OCI-LY7 (cell line): ENCODE measurements at regions not wholly inside any gene's neighbourhood (a gene's known extent, or its start where the extent isn't known, plus 50 kb on each side); places are given as distances from the start of the nearest gene placed in this dataset.
A peak's percentile ranks its signal among the peaks of the same experiment; 100 is the strongest.

ENCODE experiments used
- BruUV-seq: library from RNA; stranded (reverse); fragments of 400-500 nt; replicated peaks from 2 replicates; lab custom pipeline; 2021; lab: Mats Ljungman, UMichigan
- CTCF ChIA-PET: fragments of 300-600 bp; sonication (Branson Sonifier 250); formaldehyde crosslinking; loops from one replicate; lab custom pipeline; 2022; ENCODE audit warnings: antibody characterized with exemption; ENCODE audit not compliant: unreplicated experiment; lab: Charles Lee
- POLR2A ChIA-PET: fragments of 300-600 bp; sonication (Branson Sonifier 250); formaldehyde crosslinking; loops from one replicate; lab custom pipeline; 2022; ENCODE audit warnings: antibody characterized with exemption; lab: Charles Lee
- DNase-seq: peaks from one replicate; pipeline ENCODE4 v3.0.0-alpha.2; 2015; ENCODE audit warnings: low spot score
- H2AFZ ChIP-seq: fragments of 200-600 bp; sonication (generic), shearing (Covaris generic); 2 replicates; pipeline ENCODE4 v1.6.1; 2014; ENCODE audit warnings: mild to moderate bottlenecking, antibody characterized with exemption, low read length, moderate library complexity
- H3K27ac ChIP-seq: fragments of 200-600 bp; sonication (generic); 2 replicates; pipeline ENCODE4 v1.5.1; 2014; ENCODE audit warnings: mixed run types, low read depth, mild to moderate bottlenecking, moderate library complexity, low read length, inconsistent platforms; ENCODE audit not compliant: poor library complexity, severe bottlenecking
- H3K36me3 ChIP-seq: fragments of 200-600 bp; sonication (generic); 2 replicates; pipeline ENCODE4 v1.6.1; 2014; ENCODE audit warnings: mild to moderate bottlenecking, antibody characterized with exemption, low read length, moderate library complexity, mixed read lengths; ENCODE audit not compliant: insufficient read depth
- H3K4me1 ChIP-seq: fragments of 200-600 bp; sonication (generic); 2 replicates; pipeline ENCODE4 v1.5.1; 2014; ENCODE audit warnings: mild to moderate bottlenecking, low read length; ENCODE audit not compliant: insufficient read depth, poor library complexity, severe bottlenecking
- H3K4me2 ChIP-seq: fragments of 200-600 bp; sonication (generic); 2 replicates; pipeline ENCODE4 v1.6.1; 2014; ENCODE audit warnings: mild to moderate bottlenecking, low read length
- H3K4me3 ChIP-seq: fragments of 200-600 bp; sonication (generic); 2 replicates; pipeline ENCODE4 v1.5.1; 2014; ENCODE audit warnings: mild to moderate bottlenecking, low read depth, low read length; ENCODE audit not compliant: poor library complexity, severe bottlenecking
- H3K79me2 ChIP-seq: fragments of 200-600 bp; sonication (generic); 2 replicates; pipeline ENCODE4 v1.6.1; 2016; ENCODE audit warnings: low read depth, mild to moderate bottlenecking, low read length, moderate library complexity, mixed read lengths; ENCODE audit not compliant: insufficient read depth
- H3K9me2 ChIP-seq: fragments of 200-600 bp; sonication (generic); 2 replicates; pipeline ENCODE4 v1.6.1; 2016; ENCODE audit warnings: mild to moderate bottlenecking, low read length, mixed read lengths; ENCODE audit not compliant: insufficient read depth
- H3K9me3 ChIP-seq: fragments of 200-600 bp; sonication (generic); 2 replicates; pipeline ENCODE4 v1.6.1; 2014; ENCODE audit warnings: mild to moderate bottlenecking, mixed run types, low read length, mixed read lengths
- H4K20me1 ChIP-seq: fragments of 200-600 bp; sonication (generic); 2 replicates; pipeline ENCODE4 v1.6.1; 2014; ENCODE audit warnings: mild to moderate bottlenecking, antibody characterized with exemption, low read length, moderate library complexity, mixed read lengths; ENCODE audit not compliant: insufficient read depth
- EZH2phosphoT487 ChIP-seq: fragments of 200-600 bp; sonication (generic); IDR thresholded peaks from 2 replicates; pipeline ENCODE4 v1.6.1; 2018; ENCODE audit warnings: low read depth, borderline replicate concordance, mild to moderate bottlenecking, mixed run types, antibody characterized with exemption, low read length, moderate library complexity, mixed read lengths
- intact Hi-C: fragments of 100-400 bp; cut with micrococcal nuclease; formaldehyde crosslinking; loops from one replicate; pipeline ENCODE4 v1.10.0; 2022; ENCODE audit not compliant: unreplicated experiment
- TF ChIP-seq, protein P1 (sequence below): fragments of 200-600 bp; sonication (generic); conservative IDR thresholded peaks from 2 replicates; pipeline ENCODE4 v1.5.1; 2014; ENCODE audit warnings: mild to moderate bottlenecking, antibody characterized with exemption, low read length, moderate library complexity, mixed read lengths

DNA sequence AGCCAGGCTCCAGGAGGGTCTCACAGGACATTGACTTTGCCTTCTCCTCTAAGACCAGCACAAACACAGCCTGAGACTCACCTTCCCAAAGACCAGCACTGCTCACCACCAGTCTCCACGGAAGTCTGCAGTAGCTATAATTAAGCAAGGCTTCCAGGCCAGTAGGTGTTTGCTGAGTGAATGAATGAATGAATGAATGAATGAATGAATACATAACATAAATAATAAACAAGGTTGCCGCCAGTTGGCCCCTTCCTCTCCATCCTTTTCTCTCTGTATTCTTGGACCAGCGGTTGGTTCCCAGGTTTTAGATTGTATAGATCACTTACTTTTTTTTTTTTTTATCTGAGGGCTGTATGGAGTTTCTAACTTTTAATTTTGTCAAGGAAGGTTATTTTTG, 222.4 kb upstream of the ID2 start:
- peaks cover 25% of the 10 kb centered on the region for H3K4me1 ChIP-seq
- no peak for DNase-seq
- TF ChIP-seq, protein P1, sequence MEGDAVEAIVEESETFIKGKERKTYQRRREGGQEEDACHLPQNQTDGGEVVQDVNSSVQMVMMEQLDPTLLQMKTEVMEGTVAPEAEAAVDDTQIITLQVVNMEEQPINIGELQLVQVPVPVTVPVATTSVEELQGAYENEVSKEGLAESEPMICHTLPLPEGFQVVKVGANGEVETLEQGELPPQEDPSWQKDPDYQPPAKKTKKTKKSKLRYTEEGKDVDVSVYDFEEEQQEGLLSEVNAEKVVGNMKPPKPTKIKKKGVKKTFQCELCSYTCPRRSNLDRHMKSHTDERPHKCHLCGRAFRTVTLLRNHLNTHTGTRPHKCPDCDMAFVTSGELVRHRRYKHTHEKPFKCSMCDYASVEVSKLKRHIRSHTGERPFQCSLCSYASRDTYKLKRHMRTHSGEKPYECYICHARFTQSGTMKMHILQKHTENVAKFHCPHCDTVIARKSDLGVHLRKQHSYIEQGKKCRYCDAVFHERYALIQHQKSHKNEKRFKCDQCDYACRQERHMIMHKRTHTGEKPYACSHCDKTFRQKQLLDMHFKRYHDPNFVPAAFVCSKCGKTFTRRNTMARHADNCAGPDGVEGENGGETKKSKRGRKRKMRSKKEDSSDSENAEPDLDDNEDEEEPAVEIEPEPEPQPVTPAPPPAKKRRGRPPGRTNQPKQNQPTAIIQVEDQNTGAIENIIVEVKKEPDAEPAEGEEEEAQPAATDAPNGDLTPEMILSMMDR, result no peak
- no peak overlapping the region for H3K4me3 ChIP-seq
- H3K79me2 ChIP-seq, result no peaks in the 10 kb centered on the region
- POLR2A ChIA-PET, result no interaction called here
- intact Hi-C loops, result no loop called here
- no peaks in the 10 kb centered on the region for H3K9me2 ChIP-seq
- H3K4me2 ChIP-seq, result no peak overlapping the region
- no peak overlapping the region for H3K27ac ChIP-seq
- H4K20me1 ChIP-seq, result no peaks in the 10 kb centered on the region
- BruUV-seq, result no TSS peak
- H2AFZ ChIP-seq, result no peak overlapping the region
- H3K9me3 ChIP-seq, result no peaks in the 10 kb centered on the region
- no peaks in the 10 kb centered on the region for H3K36me3 ChIP-seq
- CTCF ChIA-PET, result no interaction called here

DNA sequence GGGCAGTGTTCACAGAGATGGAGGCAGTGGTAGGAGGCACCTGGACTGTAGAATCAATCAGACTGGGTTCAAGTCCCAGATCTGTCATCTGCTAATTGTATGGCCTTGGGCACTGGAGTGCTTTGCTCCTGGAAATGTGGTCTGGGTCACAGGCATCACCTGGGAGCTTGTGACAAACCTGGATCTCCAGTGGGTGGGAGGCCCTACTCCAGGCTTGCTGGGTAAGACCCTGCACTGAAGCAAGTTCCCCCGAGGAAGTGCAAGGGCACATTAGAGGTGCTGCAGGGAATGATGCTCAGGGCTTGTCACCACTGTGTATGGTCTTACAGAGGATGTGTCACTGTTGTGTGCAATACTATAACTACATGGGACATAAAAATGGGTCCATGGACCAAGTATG, 220.5 kb upstream of the ID2 start:
- Histone ChIP-seq H4K20me1 (no peaks in the 10 kb centered on the region), H3K27ac (no peak overlapping the region), H3K36me3 (no peaks in the 10 kb centered on the region), H3K4me2 (no peak overlapping the region), H2AFZ (no peak overlapping the region), H3K79me2 (no peaks in the 10 kb centered on the region), H3K4me3 (no peak overlapping the region), H3K9me2 (no peaks in the 10 kb centered on the region), H3K4me1 (peaks cover 20% of the 10 kb centered on the region), H3K9me3 (no peaks in the 10 kb centered on the region)
- BruUV-seq, result no TSS peak
- TF ChIP-seq, protein P1, result no peak
- no peak for TF ChIP-seq EZH2phosphoT487
- POLR2A ChIA-PET, result no interaction called here
- intact Hi-C loops, result no loop called here
- no peak for DNase-seq
- CTCF ChIA-PET, result no interaction called here

DNA sequence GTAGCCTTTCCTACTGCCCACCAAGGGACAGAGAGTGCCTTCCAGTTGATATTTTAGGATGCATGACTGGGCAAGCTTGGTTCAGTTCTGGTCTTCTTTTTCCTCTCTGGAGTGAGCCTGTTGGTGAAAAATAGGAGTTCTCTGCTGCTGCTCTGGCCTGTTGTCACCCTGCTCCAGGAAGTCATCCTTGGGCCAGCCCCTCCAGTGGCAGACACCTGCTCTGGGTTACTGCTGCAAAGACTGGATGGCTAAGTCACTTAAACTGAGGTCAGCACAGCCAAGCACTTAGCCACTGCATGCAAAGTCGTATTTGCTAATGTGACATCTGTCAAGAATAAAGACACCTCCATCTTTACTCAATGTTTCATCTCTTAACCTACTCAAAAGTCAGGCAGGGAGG, 219.6 kb upstream of the ID2 start:
- Histone ChIP-seq H3K4me1 (peaks cover 20% of the 10 kb centered on the region), H2AFZ (no peak overlapping the region), H3K79me2 (no peaks in the 10 kb centered on the region), H3K4me2 (no peak overlapping the region), H3K36me3 (peaks cover 5% of the 10 kb centered on the region), H3K4me3 (no peak overlapping the region), H3K9me2 (no peaks in the 10 kb centered on the region), H4K20me1 (no peaks in the 10 kb centered on the region), H3K9me3 (no peaks in the 10 kb centered on the region), H3K27ac (no peak overlapping the region)
- intact Hi-C loops, result no loop called here
- CTCF ChIA-PET, result no interaction called here
- DNase-seq, result peak; percentile 43
- TF ChIP-seq, protein P1, result no peak
- no peak for TF ChIP-seq EZH2phosphoT487
- POLR2A ChIA-PET, result interaction anchor here (1.1 kb wide), 1 partner anchor 219 kb away, joined by 3 read pairs; the partner anchor contains the start of gene ID2
- BruUV-seq, result no TSS peak
